SK-N-SH (cell line): ENCODE measurements at regions not wholly inside any gene's neighbourhood (a gene's known extent, or its start where the extent isn't known, plus 50 kb on each side); places are given as distances from the start of the nearest gene placed in this dataset.
A peak's percentile ranks its signal among the peaks of the same experiment; 100 is the strongest.

ENCODE experiments used
- CTCF ChIA-PET: fragments of 300-600, 350-600 bp; formaldehyde crosslinking; extraction: SDS; loops from one replicate; lab custom pipeline; 2021; lab: Yijun Ruan, JAX
- POLR2A ChIA-PET: fragments of 350-600 bp; sonication (Branson Sonifier 250); formaldehyde crosslinking; extraction: SDS; loops from one replicate; lab custom pipeline; 2020; ENCODE audit warnings: antibody characterized with exemption, inconsistent platforms; lab: Yijun Ruan, JAX
- DNase-seq: peaks from one replicate; pipeline ENCODE4 v3.0.0; 2012
- H2AFZ ChIP-seq: fragments of 200-600 bp; sonication (generic); 2 replicates; pipeline ENCODE4 v1.8.1; 2016; ENCODE audit warnings: antibody characterized with exemption, mild to moderate bottlenecking, low read depth
- H3F3A ChIP-seq: fragments of 200-600 bp; sonication (generic); replicated peaks from 2 replicates; pipeline ENCODE3; 2016; ENCODE audit warnings: antibody characterized with exemption, mild to moderate bottlenecking; ENCODE audit not compliant: insufficient read depth
- H3K27ac ChIP-seq, 2 experiments: fragments of 200-500 bp in 1 of 2; fragments of 200-600 bp in 1 of 2; sonication (Bioruptor generic) in 1 of 2; sonication (generic), shearing (Covaris generic) in 1 of 2; 2 replicates each; pipeline versions ENCODE4 v1.5.1 to v1.6.1; 2014 to 2016; ENCODE audit warnings: low read depth in 2 of 2, inconsistent platforms in 1 of 2, low read length in 1 of 2, mild to moderate bottlenecking in 1 of 2, mixed read lengths in 1 of 2
- H3K27me3 ChIP-seq: fragments of 200-600 bp; sonication (generic), shearing (Covaris generic); 2 replicates; pipeline ENCODE4 v1.6.1; 2016; ENCODE audit warnings: mixed run types; ENCODE audit not compliant: insufficient read depth
- H3K36me3 ChIP-seq, 2 experiments: fragments of 200-500 bp in 1 of 2; fragments of 200-600 bp in 1 of 2; sonication (Bioruptor generic) in 1 of 2; sonication (generic) in 1 of 2; replicated peaks in 1 of 2; 2 replicates each; pipeline versions ENCODE3 to v1.5.1; 2014 to 2016; ENCODE audit warnings: low read length in 1 of 2, mild to moderate bottlenecking in 1 of 2; ENCODE audit not compliant: insufficient read depth in 2 of 2, control insufficient read depth in 1 of 2
- H3K4me1 ChIP-seq, 2 experiments: fragments of 200-500 bp in 1 of 2; fragments of 200-600 bp in 1 of 2; sonication (Bioruptor generic) in 1 of 2; sonication (generic), shearing (Covaris generic) in 1 of 2; 2 replicates each; pipeline versions ENCODE4 v1.5.1 to v1.6.1; 2014 to 2016; ENCODE audit warnings: low read depth in 1 of 2, low read length in 1 of 2, mixed run types in 1 of 2; ENCODE audit not compliant: insufficient read depth in 2 of 2, control insufficient read depth in 1 of 2
- H3K4me2 ChIP-seq: fragments of 200-600 bp; sonication (generic), shearing (Covaris generic); 2 replicates; pipeline ENCODE4 v1.6.1; 2017; ENCODE audit warnings: mixed run types
- H3K4me3 ChIP-seq, 2 experiments: fragments of 200-500 bp in 1 of 2; fragments of 200-600 bp in 1 of 2; sonication (Bioruptor generic) in 1 of 2; sonication (generic), shearing (Covaris generic) in 1 of 2; 2 replicates each; pipeline versions ENCODE4 v1.5.1 to v1.8.1; 2014 to 2016; ENCODE audit warnings: low read depth in 2 of 2, inconsistent platforms in 1 of 2, low read length in 1 of 2, mild to moderate bottlenecking in 1 of 2, mixed read lengths in 1 of 2, moderate library complexity in 1 of 2
- H3K79me2 ChIP-seq: fragments of 200-600 bp; sonication (generic); 2 replicates; pipeline ENCODE4 v1.8.1; 2017; ENCODE audit warnings: mild to moderate bottlenecking; ENCODE audit not compliant: insufficient read depth
- H3K9ac ChIP-seq: fragments of 200-600 bp; sonication (generic); 2 replicates; pipeline ENCODE4 v1.6.1; 2017; ENCODE audit warnings: mixed run types
- H3K9me2 ChIP-seq: fragments of 200-600 bp; sonication (generic); 2 replicates; pipeline ENCODE4 v1.6.1; 2017; ENCODE audit warnings: mixed run types
- H3K9me3 ChIP-seq: fragments of 200-600 bp; sonication (generic); 2 replicates; pipeline ENCODE4 v1.6.1; 2017; ENCODE audit warnings: mixed run types, mild to moderate bottlenecking, moderate library complexity
- H4K20me1 ChIP-seq: fragments of 200-600 bp; sonication (generic); 2 replicates; pipeline ENCODE4 v1.6.1; 2017; ENCODE audit warnings: mild to moderate bottlenecking, mixed run types; ENCODE audit not compliant: insufficient read depth
- EP300 ChIP-seq, 2 experiments: IDR thresholded peaks; 2 replicates each; pipeline versions ENCODE4 v1.4.0 to v1.6.1; 2012; ENCODE audit warnings: borderline replicate concordance in 1 of 2, low read depth in 1 of 2, low read length in 1 of 2
- EZH2phosphoT487 ChIP-seq: fragments of 200-600 bp; sonication (generic); IDR thresholded peaks from 2 replicates; pipeline ENCODE4 v1.6.1; 2017; ENCODE audit warnings: low read depth, mixed run types, mild to moderate bottlenecking, antibody characterized with exemption, moderate library complexity, borderline replicate concordance
- FOXM1 ChIP-seq: IDR thresholded peaks from 2 replicates; pipeline ENCODE4 v1.4.0; 2012; ENCODE audit warnings: low read depth, mild to moderate bottlenecking
- GABPA ChIP-seq: IDR thresholded peaks from 2 replicates; pipeline ENCODE4 v1.4.0; 2012; ENCODE audit warnings: low read depth, mild to moderate bottlenecking
- NRF1 ChIP-seq: IDR thresholded peaks from 2 replicates; pipeline ENCODE4 v1.6.1; 2012; ENCODE audit warnings: low read depth, mild to moderate bottlenecking, low read length
- RCOR1 ChIP-seq: fragments of 150-350 bp; IDR thresholded peaks from 2 replicates; pipeline ENCODE4 v1.6.1; 2017; ENCODE audit warnings: antibody characterized with exemption, low read length
- RFX5 ChIP-seq: IDR thresholded peaks from 2 replicates; pipeline ENCODE4 v1.6.1; 2012; ENCODE audit warnings: mild to moderate bottlenecking, improper control_type of control experiment, low read length
- WGBS: methylation state at CpG from one replicate; pipeline ENCODE4 v1.1.6; 2017; ENCODE audit warnings: low lambda C conversion rate; 5-methylcytosine and 5-hydroxymethylcytosine counted together
- TF ChIP-seq, protein P1 (sequence below): fragments of 200-600 bp; sonication (generic); IDR thresholded peaks from 2 replicates; pipeline ENCODE4 v1.6.1; 2017; ENCODE audit warnings: antibody characterized with exemption, mild to moderate bottlenecking, moderate library complexity
- TF ChIP-seq, protein P2 (sequence below): fragments of 150-350 bp; IDR thresholded peaks from 2 replicates; pipeline ENCODE4 v1.6.1; 2017; ENCODE audit warnings: antibody characterized with exemption, low read length, low read depth, borderline replicate concordance

DNA sequence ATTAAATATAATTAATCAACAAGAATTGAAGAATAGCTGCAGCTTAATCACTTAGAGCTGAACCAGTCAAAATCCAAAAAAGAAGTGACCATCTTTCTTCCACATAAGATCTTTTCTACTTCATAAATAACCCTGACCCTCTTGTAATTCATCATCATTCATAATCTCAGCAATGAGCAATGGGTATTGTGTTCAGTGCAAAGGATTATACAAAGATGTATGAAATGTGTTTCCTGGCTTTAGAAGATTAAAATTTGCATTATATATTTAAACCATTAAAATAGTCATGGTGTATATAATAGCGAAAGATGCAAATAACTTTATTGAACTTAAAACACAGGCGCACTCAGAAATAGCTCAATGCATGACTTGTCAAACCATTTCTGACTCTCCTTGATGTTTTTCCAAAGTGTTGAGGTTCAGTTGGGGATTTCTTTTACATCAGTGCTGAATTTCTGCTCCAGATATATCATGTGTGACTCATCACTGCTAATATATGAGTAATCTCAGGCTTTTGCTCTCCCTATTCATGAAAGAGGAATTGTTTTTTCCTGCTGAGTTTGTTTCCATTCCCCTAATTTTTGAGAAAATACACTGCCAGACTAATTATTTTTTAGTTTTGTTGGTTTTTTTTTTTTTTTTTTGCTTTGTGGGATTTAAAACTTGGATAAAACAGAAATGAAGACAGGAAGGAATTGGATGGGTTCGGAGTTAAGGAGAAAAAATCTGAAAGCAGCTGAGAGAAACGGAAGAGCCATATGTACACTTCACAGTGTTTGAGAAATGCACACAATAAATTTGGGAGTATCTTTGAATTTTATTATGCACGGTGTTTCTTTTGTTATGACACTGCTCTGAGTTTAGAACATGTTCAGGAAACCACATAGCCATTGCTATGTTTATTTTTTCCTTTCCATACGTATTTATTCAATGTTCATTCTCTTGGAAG, 290.1 kb upstream of the PCDH7 start (continued):
- TF ChIP-seq EP300 (IDR thresholded peaks at IDR 0.05; ENCODE audit: borderline replicate concordance in 1 of 2, low read depth in 1 of 2, low read length in 1 of 2) (0 out of 4 replicates have a peak, but pooled peaks of 1 of the 2 experiments have one; percentile 12), EZH2phosphoT487 (no peak), FOXM1 (no peak)

DNA sequence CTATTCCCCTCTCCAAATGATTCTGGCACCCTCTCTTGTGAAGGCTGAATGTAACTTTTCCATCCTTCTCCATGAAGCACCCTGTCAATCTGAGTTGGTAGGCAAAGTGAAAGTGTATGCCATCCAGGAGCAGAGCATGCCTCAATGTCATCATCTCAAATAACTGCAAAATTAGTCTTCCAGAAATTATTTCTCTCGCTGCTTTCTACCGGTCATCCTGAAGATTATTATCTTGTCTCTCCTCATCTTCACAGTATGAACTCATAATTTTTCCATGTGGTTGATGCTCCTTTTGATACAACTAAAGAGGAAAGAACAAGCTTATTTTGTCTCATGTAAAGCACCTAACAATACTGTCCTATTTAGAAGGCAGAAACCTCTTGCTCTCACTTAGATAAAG, 285.5 kb upstream of the PCDH7 start:
- 7% methylated on average over 2 of the region's 2 CpGs for WGBS
- no peaks in the 10 kb centered on the region for H4K20me1 ChIP-seq
- ChIA-PET CTCF (no interaction called here), POLR2A (no interaction called here)
- H3K9me3 ChIP-seq, result no peaks in the 10 kb centered on the region
- TF ChIP-seq, protein P1, sequence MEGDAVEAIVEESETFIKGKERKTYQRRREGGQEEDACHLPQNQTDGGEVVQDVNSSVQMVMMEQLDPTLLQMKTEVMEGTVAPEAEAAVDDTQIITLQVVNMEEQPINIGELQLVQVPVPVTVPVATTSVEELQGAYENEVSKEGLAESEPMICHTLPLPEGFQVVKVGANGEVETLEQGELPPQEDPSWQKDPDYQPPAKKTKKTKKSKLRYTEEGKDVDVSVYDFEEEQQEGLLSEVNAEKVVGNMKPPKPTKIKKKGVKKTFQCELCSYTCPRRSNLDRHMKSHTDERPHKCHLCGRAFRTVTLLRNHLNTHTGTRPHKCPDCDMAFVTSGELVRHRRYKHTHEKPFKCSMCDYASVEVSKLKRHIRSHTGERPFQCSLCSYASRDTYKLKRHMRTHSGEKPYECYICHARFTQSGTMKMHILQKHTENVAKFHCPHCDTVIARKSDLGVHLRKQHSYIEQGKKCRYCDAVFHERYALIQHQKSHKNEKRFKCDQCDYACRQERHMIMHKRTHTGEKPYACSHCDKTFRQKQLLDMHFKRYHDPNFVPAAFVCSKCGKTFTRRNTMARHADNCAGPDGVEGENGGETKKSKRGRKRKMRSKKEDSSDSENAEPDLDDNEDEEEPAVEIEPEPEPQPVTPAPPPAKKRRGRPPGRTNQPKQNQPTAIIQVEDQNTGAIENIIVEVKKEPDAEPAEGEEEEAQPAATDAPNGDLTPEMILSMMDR, result no peak
- TF ChIP-seq, protein P2, sequence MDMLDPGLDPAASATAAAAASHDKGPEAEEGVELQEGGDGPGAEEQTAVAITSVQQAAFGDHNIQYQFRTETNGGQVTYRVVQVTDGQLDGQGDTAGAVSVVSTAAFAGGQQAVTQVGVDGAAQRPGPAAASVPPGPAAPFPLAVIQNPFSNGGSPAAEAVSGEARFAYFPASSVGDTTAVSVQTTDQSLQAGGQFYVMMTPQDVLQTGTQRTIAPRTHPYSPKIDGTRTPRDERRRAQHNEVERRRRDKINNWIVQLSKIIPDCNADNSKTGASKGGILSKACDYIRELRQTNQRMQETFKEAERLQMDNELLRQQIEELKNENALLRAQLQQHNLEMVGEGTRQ, result no peak
- TF ChIP-seq RFX5 (no peak), GABPA (no peak)
- no peaks in the 10 kb centered on the region; a peak in 1 of 4 replicates for H3K4me1 ChIP-seq
- no peaks in the 10 kb centered on the region; the same call in 1 of the 2 replicates for H3K9me2 ChIP-seq
- no peaks in the 10 kb centered on the region for H3K79me2 ChIP-seq
- no peak overlapping the region for H3K4me3 ChIP-seq
- H3K9ac ChIP-seq, result no peak overlapping the region
- no peaks in the 10 kb centered on the region for H3K36me3 ChIP-seq
- H3K27me3 ChIP-seq, result no peaks in the 10 kb centered on the region
- H3K27ac ChIP-seq, result no peak overlapping the region
- H3F3A ChIP-seq, result peaks cover 4% of the 10 kb centered on the region
- DNase-seq, result no peak
- H3K4me2 ChIP-seq, result peak overlapping the region; percentile 46
- no peak overlapping the region for H2AFZ ChIP-seq

DNA sequence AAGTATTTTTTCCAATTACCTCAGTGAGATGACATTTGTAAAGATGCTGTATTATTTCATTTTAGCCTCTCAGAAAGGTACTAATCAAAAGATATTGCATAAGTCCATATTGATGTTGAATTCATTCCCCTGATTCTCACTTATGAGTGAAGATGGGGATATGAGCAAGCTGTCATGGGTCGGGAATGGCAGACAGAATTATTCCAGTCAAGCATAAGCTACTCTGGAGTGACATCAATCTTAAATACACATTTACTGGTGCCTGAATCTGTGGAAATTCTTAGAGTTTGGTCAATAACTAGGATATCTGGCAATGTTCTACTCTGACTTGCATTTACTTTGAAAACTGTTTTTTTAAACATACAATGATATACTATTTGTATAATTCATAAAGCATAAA, 283.8 kb upstream of the PCDH7 start:
- Histone ChIP-seq H3K36me3 (no peaks in the 10 kb centered on the region), H3F3A (no peaks in the 10 kb centered on the region), H3K4me1 (no peaks in the 10 kb centered on the region), H3K27me3 (no peaks in the 10 kb centered on the region), H3K9me2 (no peaks in the 10 kb centered on the region; the same call in 1 of the 2 replicates), H2AFZ (no peak overlapping the region), H3K79me2 (no peaks in the 10 kb centered on the region), H4K20me1 (no peaks in the 10 kb centered on the region), H3K4me2 (no peak overlapping the region), H3K27ac (no peak overlapping the region), H3K4me3 (no peak overlapping the region), H3K9me3 (no peaks in the 10 kb centered on the region), H3K9ac (no peak overlapping the region)
- WGBS, result 0% methylated on average over 1 of the region's 1 CpG
- DNase-seq, result no peak
- CTCF ChIA-PET, result no interaction called here
- POLR2A ChIA-PET, result no interaction called here
- no peak for TF ChIP-seq NRF1
- TF ChIP-seq RCOR1, result no peak
